ENCODE measurements at regions not wholly inside any gene's neighbourhood (a gene's known extent, or its start where the extent isn't known, plus 50 kb on each side); places are given as distances from the start of the nearest gene placed in this dataset.
"Not testable (repeated sequence)": the region's sequence is repeated elsewhere in the genome, so short reads cannot be mapped to it uniquely, and the experiment has no call there.

DNA sequence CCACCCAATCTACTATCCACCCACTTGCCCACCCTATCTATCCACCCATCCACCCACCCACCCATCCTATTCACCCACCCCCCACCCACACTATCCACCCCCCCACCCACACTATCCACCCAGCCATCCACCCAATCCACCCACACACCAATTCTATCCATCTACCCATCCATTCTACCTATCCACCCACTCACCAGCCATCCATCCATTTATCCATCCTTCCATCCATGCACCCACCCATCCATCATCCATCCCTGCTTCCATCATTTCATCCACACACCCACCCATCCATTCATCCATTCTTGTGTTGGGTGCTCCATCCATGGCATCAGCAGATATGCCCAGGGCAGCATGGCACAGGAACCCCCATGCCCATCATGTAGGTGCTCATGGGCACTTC, 1206.6 kb downstream of the BRD1 start:
- no peak for DNase-seq (ENCODE audit: low read depth)
- no peak overlapping the region for H3K4me3 ChIP-seq (ENCODE audit: low read length)
- TF ChIP-seq, protein P1, sequence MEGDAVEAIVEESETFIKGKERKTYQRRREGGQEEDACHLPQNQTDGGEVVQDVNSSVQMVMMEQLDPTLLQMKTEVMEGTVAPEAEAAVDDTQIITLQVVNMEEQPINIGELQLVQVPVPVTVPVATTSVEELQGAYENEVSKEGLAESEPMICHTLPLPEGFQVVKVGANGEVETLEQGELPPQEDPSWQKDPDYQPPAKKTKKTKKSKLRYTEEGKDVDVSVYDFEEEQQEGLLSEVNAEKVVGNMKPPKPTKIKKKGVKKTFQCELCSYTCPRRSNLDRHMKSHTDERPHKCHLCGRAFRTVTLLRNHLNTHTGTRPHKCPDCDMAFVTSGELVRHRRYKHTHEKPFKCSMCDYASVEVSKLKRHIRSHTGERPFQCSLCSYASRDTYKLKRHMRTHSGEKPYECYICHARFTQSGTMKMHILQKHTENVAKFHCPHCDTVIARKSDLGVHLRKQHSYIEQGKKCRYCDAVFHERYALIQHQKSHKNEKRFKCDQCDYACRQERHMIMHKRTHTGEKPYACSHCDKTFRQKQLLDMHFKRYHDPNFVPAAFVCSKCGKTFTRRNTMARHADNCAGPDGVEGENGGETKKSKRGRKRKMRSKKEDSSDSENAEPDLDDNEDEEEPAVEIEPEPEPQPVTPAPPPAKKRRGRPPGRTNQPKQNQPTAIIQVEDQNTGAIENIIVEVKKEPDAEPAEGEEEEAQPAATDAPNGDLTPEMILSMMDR (IDR thresholded peaks at IDR 0.05; ENCODE audit: insufficient read depth, low read depth, low read length, missing control alignments), result no peak

DNA sequence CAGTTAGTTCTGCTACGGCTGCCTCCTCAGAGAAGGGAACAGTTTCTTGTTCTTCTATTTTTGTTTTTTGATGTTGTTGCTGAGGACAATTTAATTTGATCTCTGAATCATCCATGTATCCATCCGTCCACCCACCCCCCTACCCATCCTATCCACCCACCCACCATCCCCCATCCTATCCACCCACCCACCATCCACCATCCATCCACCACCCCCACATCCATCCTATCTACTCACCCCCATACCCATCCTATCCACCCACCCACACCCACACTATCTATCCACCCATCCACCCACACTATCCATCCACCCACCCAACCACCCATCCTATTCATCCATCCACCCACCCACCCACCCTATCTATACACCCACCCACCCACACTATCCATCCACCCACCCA, 1207.2 kb downstream of the BRD1 start:
- not testable (repeated sequence) for H3K4me3 ChIP-seq (ENCODE audit: low read length); DNase-seq (ENCODE audit: low read depth)

DNA sequence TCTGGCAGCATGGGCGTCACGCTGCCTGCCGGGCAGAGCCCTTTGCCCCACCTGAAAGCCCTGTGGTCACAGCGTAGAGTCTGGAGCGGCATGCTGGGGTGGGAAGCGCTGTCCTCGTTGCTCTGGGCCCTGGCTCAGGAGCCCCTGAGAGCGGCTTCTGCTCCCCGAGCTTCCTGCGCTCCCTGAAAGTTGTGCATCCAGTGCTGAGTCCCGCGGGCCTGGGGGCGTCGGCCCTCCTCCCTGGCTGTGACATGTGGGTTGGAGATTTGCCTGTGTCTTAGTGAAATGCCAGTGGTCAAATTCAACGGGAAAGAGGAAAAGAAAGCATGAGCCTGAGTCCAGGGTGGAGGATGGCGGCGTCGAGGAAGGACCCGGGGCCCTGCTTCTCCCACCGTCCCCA, 1208.0 kb downstream of the BRD1 start:
- no peak for DNase-seq (ENCODE audit: low read depth)
- TF ChIP-seq, protein P1 (IDR thresholded peaks at IDR 0.05; ENCODE audit: insufficient read depth, low read depth, low read length, missing control alignments), result no peak
- H3K4me3 ChIP-seq (ENCODE audit: low read length), result no peak overlapping the region

GRCh38 chr22:48618326-48618725, 1209.3 kb downstream of the BRD1 start:
- TF ChIP-seq, protein P1 (IDR thresholded peaks at IDR 0.05; ENCODE audit: insufficient read depth, low read depth, low read length, missing control alignments), result no peak
- H3K4me3 ChIP-seq (ENCODE audit: low read length), result no peak overlapping the region
- no peak for DNase-seq (ENCODE audit: low read depth)

DNA sequence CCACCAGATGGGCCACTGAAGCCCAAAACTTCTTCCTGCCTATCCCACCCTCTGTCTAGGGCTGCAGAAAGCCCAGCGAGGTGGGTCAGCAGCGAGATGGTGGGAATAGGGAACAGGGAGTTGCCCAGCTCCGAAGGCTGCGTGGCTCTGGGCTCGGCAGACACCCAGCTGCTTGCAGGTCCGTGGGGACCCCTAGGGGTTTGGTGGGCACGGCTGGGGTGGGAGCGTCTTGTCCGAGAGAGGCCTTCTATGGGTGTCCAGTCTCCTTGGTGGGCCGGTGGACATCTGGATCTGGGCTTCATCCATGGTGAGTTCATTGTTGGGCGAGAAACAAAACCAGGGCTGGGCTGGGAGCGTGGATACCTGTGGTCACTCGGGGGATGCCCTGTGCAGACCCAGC, 1211.0 kb downstream of the BRD1 start:
- no peak for DNase-seq (ENCODE audit: low read depth)
- no peak overlapping the region for H3K4me3 ChIP-seq (ENCODE audit: low read length)
- TF ChIP-seq, protein P1 (IDR thresholded peaks at IDR 0.05; ENCODE audit: insufficient read depth, low read depth, low read length, missing control alignments), result no peak

- no peak for DNase-seq (ENCODE audit: low read depth)
- TF ChIP-seq, protein P1 (IDR thresholded peaks at IDR 0.05; ENCODE audit: insufficient read depth, low read depth, low read length, missing control alignments), result no peak
- no peak overlapping the region for H3K4me3 ChIP-seq (ENCODE audit: low read length)
Observed at GRCh38 chr22:48615171-48616008, 1212.3 kb downstream of the BRD1 start.

DNA sequence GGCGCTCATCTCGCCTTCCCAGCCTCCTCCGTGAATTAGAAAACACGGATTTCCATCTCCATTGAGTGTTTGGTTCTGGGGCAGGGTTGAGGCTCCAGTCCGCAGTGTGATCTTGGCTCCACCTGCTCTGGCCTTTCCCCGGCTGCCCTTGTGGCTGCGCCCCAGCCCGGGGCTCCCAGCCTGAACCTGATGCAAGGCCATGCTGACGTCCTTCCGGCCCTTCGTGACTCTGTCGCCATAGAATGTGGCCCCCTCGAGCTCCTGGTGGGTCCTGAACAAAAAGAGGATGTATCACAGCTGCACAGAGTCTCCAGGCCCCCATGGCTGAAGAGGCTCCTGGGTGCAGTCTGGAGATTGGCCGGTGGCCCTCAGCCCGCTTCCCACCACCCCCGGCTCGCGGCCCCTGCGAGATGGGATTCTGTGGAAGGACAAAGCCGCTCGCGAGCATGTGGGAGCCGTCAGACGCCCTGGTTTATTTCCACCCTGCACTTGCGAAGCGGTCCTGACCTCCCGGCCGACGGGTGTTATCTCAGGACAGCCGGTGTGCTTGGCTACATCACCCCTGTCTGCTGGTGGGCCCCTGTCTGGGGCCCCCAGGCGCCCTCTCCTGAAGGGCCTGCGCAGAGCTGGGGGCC, 1214.0 kb downstream of the BRD1 start:
- TF ChIP-seq, protein P1 (IDR thresholded peaks at IDR 0.05; ENCODE audit: insufficient read depth, low read depth, low read length, missing control alignments), result no peak
- no peak overlapping the region for H3K4me3 ChIP-seq (ENCODE audit: low read length)
- no peak for DNase-seq (ENCODE audit: low read depth)

Measured in epithelial cell of esophagus (primary cell).